SK-N-SH (cell line): ENCODE measurements at regions not wholly inside any gene's neighbourhood (a gene's known extent, or its start where the extent isn't known, plus 50 kb on each side); places are given as distances from the start of the nearest gene placed in this dataset.

ENCODE experiments used
- CTCF ChIP-seq: fragments of 200-600 bp; sonication (generic); IDR thresholded peaks from 2 replicates; pipeline ENCODE4 v1.6.1; 2017; ENCODE audit warnings: antibody characterized with exemption, mild to moderate bottlenecking, moderate library complexity
- ELF1 ChIP-seq: IDR thresholded peaks from 2 replicates; pipeline ENCODE4 v1.4.0; 2012
- FOXJ3 ChIP-seq: sonication (generic); formaldehyde crosslinking; IDR thresholded peaks from 2 replicates; pipeline ENCODE4 v1.5.1; 2020; ENCODE audit warnings: mild to moderate bottlenecking, missing genetic modification reagents
- NRF1 ChIP-seq: IDR thresholded peaks from 2 replicates; pipeline ENCODE4 v1.6.1; 2012; ENCODE audit warnings: low read depth, mild to moderate bottlenecking, low read length
- POLR2AphosphoS5 ChIP-seq: IDR thresholded peaks from 2 replicates; pipeline ENCODE4 v1.6.1; 2012; ENCODE audit warnings: low read depth, low read length
- RAD21 ChIP-seq: IDR thresholded peaks from 2 replicates; pipeline ENCODE4 v1.6.1; 2012; ENCODE audit warnings: mild to moderate bottlenecking, low read length

GRCh38 chr5:82597437-82597836 lies 319.3 kb upstream of the RPS23 start:
- no peak for TF ChIP-seq POLR2AphosphoS5
- no peak for TF ChIP-seq ELF1
- no peak for TF ChIP-seq NRF1
- peak; percentile 5; the same call in 1 of the 2 replicates for TF ChIP-seq RAD21
- TF ChIP-seq FOXJ3 (CRISPR knock-in tag) = no peak
- TF ChIP-seq CTCF = no peak; the same call in 1 of the 2 replicates
